ENCODE measurements at regions not wholly inside any gene's neighbourhood (a gene's known extent, or its start where the extent isn't known, plus 50 kb on each side); places are given as distances from the start of the nearest gene placed in this dataset.
A peak's percentile ranks its signal among the peaks of the same experiment; 100 is the strongest.

- H3K27ac ChIP-seq = no peak overlapping the region
- DNase-seq = no peak
- no peaks in the 10 kb centered on the region for H3K9me3 ChIP-seq
- H3K36me3 ChIP-seq = no peaks in the 10 kb centered on the region
- no peaks in the 10 kb centered on the region for H3K27me3 ChIP-seq
- peaks cover 0 to 14% (median 0%) of the 10 kb centered on the region in 4 donors for H3K4me1 ChIP-seq
- H3K4me3 ChIP-seq = peak overlapping the region in 1 of 4 donors; percentile 27
- TF ChIP-seq POLR2A (IDR thresholded peaks at IDR 0.05) (no peak), CTCF (IDR thresholded peaks at IDR 0.05) (no peak)
These were observed 187.3 kb upstream of the TSC22D2 start for GRCh38 chr3:150220799-150221198.

DNA sequence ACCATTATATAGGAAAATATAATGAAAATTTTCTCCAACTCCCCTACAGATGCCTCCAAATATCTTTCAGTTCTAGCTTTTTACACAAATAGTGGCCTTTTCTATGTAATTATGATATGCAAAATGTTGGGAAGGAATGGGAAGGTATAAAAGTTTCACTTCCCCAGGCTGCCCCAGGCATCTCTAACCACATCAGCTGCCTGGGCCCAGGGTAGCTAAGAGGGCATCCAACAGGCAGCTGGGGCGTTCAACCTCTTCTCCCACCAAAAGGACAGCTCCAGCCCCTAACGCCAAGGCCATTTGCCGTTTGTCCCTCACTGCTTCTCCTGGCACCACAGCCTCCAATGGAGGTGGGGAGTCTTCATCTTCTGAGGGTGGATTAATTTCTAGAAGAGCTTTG is 188.1 kb upstream of the TSC22D2 start:
- TF ChIP-seq CTCF (IDR thresholded peaks at IDR 0.05) (no peak), POLR2A (IDR thresholded peaks at IDR 0.05) (no peak)

DNA sequence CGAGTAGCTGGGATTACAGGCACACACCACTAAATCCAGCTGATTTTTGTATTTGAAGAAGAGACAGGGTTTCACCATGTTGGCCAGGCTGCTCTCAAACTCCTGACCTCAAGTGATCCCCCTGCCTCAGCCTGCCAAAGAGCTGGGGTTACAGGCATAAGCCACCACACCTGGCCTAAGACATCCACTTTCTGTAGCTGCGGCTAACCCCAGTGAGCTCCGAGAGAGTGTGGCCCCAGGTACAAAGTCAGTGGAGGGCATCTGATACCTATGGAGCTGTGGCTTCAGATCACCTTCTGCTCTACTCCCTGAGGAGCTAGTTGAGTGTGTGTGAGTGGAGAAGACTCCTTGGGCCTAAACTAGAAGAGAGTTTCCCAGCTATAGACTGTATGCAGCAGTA is 189.3 kb upstream of the TSC22D2 start:
- Histone ChIP-seq H3K36me3 (no peaks in the 10 kb centered on the region), H3K9me3 (no peaks in the 10 kb centered on the region), H3K4me1 (peaks cover 0 to 17% (median 0%) of the 10 kb centered on the region in 4 donors), H3K27ac (no peak overlapping the region), H3K4me3 (no peak overlapping the region), H3K27me3 (no peaks in the 10 kb centered on the region)
- DNase-seq = no peak
- TF ChIP-seq CTCF (IDR thresholded peaks at IDR 0.05) = no peak

More for the DNA sequence above, 188.1 kb upstream of the TSC22D2 start:
- Histone ChIP-seq H3K9me3 (no peaks in the 10 kb centered on the region), H3K27me3 (no peaks in the 10 kb centered on the region), H3K4me3 (no peak overlapping the region), H3K4me1 (peaks cover 0 to 17% (median 0%) of the 10 kb centered on the region in 4 donors), H3K36me3 (no peaks in the 10 kb centered on the region), H3K27ac (no peak overlapping the region)
- DNase-seq = no peak

DNA sequence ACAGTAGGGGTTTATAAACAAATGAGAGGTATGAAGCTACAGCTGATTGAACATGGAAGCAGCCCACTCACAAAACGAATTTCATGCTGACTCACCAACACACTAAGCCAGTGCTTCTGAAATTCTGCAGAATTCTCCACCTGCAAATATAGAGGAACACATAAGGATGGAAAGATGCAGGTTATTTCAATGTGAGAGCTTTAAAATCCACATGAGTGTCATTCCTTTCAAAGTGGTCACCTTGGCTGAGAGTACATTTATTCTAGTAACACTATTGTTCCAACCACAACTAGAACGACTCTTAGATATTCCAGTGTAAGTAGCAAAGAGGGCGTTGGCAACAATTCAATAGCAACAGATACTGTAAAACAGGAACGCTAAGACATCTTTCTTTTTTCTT is 189.9 kb upstream of the TSC22D2 start:
- Histone ChIP-seq H3K36me3 (no peaks in the 10 kb centered on the region), H3K4me3 (no peak overlapping the region), H3K27me3 (no peaks in the 10 kb centered on the region), H3K4me1 (peaks cover 0 to 17% (median 0%) of the 10 kb centered on the region in 4 donors), H3K9me3 (no peaks in the 10 kb centered on the region), H3K27ac (no peak overlapping the region)
- DNase-seq = no peak
- TF ChIP-seq POLR2A (IDR thresholded peaks at IDR 0.05) (no peak), CTCF (IDR thresholded peaks at IDR 0.05) (no peak)

GRCh38 chr3:150217691-150218090 is 190.4 kb upstream of the TSC22D2 start:
- H3K27me3 ChIP-seq = no peaks in the 10 kb centered on the region
- no peaks in the 10 kb centered on the region for H3K36me3 ChIP-seq
- H3K4me3 ChIP-seq = no peak overlapping the region
- H3K4me1 ChIP-seq = peaks cover 0 to 17% (median 0%) of the 10 kb centered on the region in 4 donors
- H3K27ac ChIP-seq = no peak overlapping the region
- no peak for DNase-seq
- TF ChIP-seq POLR2A (IDR thresholded peaks at IDR 0.05) = no peak
- TF ChIP-seq CTCF (IDR thresholded peaks at IDR 0.05) = no peak
- no peaks in the 10 kb centered on the region for H3K9me3 ChIP-seq
